H9 (cell line): ENCODE measurements at regions not wholly inside any gene's neighbourhood (a gene's known extent, or its start where the extent isn't known, plus 50 kb on each side); places are given as distances from the start of the nearest gene placed in this dataset.

ENCODE experiments used
- DNase-seq: peaks from one replicate; pipeline ENCODE4 v3.0.0-alpha.2; 2017
- H2AFZ ChIP-seq: one replicate; pipeline ENCODE4 v1.6.1; 2013; ENCODE audit warnings: mild to moderate bottlenecking, low read length, control low read depth, moderate library complexity
- H2AK5ac ChIP-seq: 2 replicates; pipeline ENCODE4 v1.6.1; 2013; ENCODE audit warnings: low read length, control low read depth, mixed read lengths; ENCODE audit not compliant: insufficient read length
- H2BK120ac ChIP-seq: one replicate; pipeline ENCODE4 v1.6.1; 2013; ENCODE audit warnings: low read depth, mild to moderate bottlenecking, low read length, control low read depth, inconsistent platforms; ENCODE audit not compliant: poor library complexity, severe bottlenecking
- H2BK12ac ChIP-seq: 2 replicates; pipeline ENCODE4 v1.6.1; 2013; ENCODE audit warnings: low read length, control low read depth, mixed read lengths, low read depth; ENCODE audit not compliant: insufficient read length
- H2BK15ac ChIP-seq: 2 replicates; pipeline ENCODE4 v1.6.1; 2013; ENCODE audit warnings: low read depth, low read length, control low read depth
- H2BK20ac ChIP-seq: one replicate; pipeline ENCODE4 v1.6.1; 2013; ENCODE audit warnings: low read depth, mild to moderate bottlenecking, low read length, control low read depth, inconsistent platforms; ENCODE audit not compliant: poor library complexity, severe bottlenecking
- H2BK5ac ChIP-seq: 2 replicates; pipeline ENCODE4 v1.6.1; 2013; ENCODE audit warnings: low read length, control low read depth, mixed read lengths; ENCODE audit not compliant: insufficient read length
- H3K14ac ChIP-seq: 2 replicates; pipeline ENCODE4 v1.6.1; 2013; ENCODE audit warnings: low read length, control low read depth; ENCODE audit not compliant: insufficient read depth
- H3K18ac ChIP-seq: 2 replicates; pipeline ENCODE4 v1.6.1; 2013; ENCODE audit warnings: low read depth, mild to moderate bottlenecking, mixed read lengths, low read length, control low read depth; ENCODE audit not compliant: insufficient read length
- H3K23ac ChIP-seq: 2 replicates; pipeline ENCODE4 v1.6.1; 2013; ENCODE audit warnings: low read length, control low read depth, mixed read lengths, low read depth; ENCODE audit not compliant: insufficient read length
- H3K23me2 ChIP-seq: 2 replicates; pipeline ENCODE4 v1.6.1; 2013; ENCODE audit warnings: low read depth, mild to moderate bottlenecking, mixed read lengths, low read length, control low read depth; ENCODE audit not compliant: insufficient read length, poor library complexity, severe bottlenecking
- H3K27ac ChIP-seq: 2 replicates; pipeline ENCODE4 v1.5.1; 2013; ENCODE audit warnings: low read length, control low read depth, mixed read lengths, low read depth; ENCODE audit not compliant: insufficient read length
- H3K27me3 ChIP-seq: 2 replicates; pipeline ENCODE4 v1.6.1; 2013; ENCODE audit warnings: low read length, control low read depth, inconsistent platforms; ENCODE audit not compliant: insufficient read depth
- H3K4ac ChIP-seq: 2 replicates; pipeline ENCODE4 v1.6.1; 2013; ENCODE audit warnings: low read depth, mild to moderate bottlenecking, control low read depth, inconsistent platforms, low read length, moderate library complexity
- H3K4me1 ChIP-seq: 2 replicates; pipeline ENCODE4 v1.6.1; 2013; ENCODE audit warnings: low read length, control low read depth, inconsistent platforms; ENCODE audit not compliant: insufficient read depth
- H3K4me2 ChIP-seq: 2 replicates; pipeline ENCODE4 v1.6.1; 2013; ENCODE audit warnings: low read length, control low read depth, mixed read lengths; ENCODE audit not compliant: insufficient read length, insufficient read depth
- H3K56ac ChIP-seq: 2 replicates; pipeline ENCODE4 v1.6.1; 2013; ENCODE audit warnings: low read depth, mild to moderate bottlenecking, mixed read lengths, low read length, control low read depth; ENCODE audit not compliant: insufficient read length
- H3K79me1 ChIP-seq: 2 replicates; pipeline ENCODE4 v1.6.1; 2013; ENCODE audit warnings: low read depth, mild to moderate bottlenecking, moderate library complexity, low read length, control low read depth, inconsistent platforms; ENCODE audit not compliant: insufficient read depth, poor library complexity, severe bottlenecking
- H3K79me2 ChIP-seq: 2 replicates; pipeline ENCODE4 v1.6.1; 2013; ENCODE audit warnings: low read length, control low read depth, inconsistent platforms; ENCODE audit not compliant: insufficient read depth
- H3K9ac ChIP-seq: 2 replicates; pipeline ENCODE4 v1.6.1; 2013; ENCODE audit warnings: low read length, control low read depth, mixed read lengths; ENCODE audit not compliant: insufficient read length; ENCODE audit errors: extremely low read depth
- H3K9me3 ChIP-seq: one replicate; pipeline ENCODE4 v1.6.1; 2013; ENCODE audit warnings: low read depth, low read length, inconsistent platforms; ENCODE audit not compliant: control insufficient read depth
- H3T11ph ChIP-seq: one replicate; pipeline ENCODE4 v1.6.1; 2013; ENCODE audit warnings: mild to moderate bottlenecking, low read length, control low read depth, inconsistent platforms
- H4K20me1 ChIP-seq: one replicate; pipeline ENCODE4 v1.6.1; 2013; ENCODE audit not compliant: control insufficient read depth, insufficient read length, insufficient read depth
- H4K5ac ChIP-seq: 2 replicates; pipeline ENCODE4 v1.6.1; 2013; ENCODE audit warnings: low read depth, mild to moderate bottlenecking, mixed read lengths, low read length, control low read depth; ENCODE audit not compliant: insufficient read length
- H4K8ac ChIP-seq: replicated peaks from 2 replicates; pipeline ENCODE4 v1.6.1; 2013; ENCODE audit warnings: low read length, control low read depth, mixed read lengths, low read depth; ENCODE audit not compliant: insufficient read length
- H4K91ac ChIP-seq: 2 replicates; pipeline ENCODE4 v1.6.1; 2013; ENCODE audit warnings: low read depth, mild to moderate bottlenecking, moderate library complexity, mixed read lengths, low read length, control low read depth; ENCODE audit not compliant: insufficient read length
- H3K27ac Mint-ChIP-seq, 3 experiments: 2 replicates in 2 of 3; 3 replicates in 1 of 3; pipeline ENCODE4 v1.8.0; 2020 to 2021; ENCODE audit warnings: mixed read lengths in 3 of 3, mild to moderate bottlenecking in 1 of 3, moderate library complexity in 1 of 3
- H3K27me3 Mint-ChIP-seq: 2 replicates; pipeline ENCODE4 v1.8.0; 2021; ENCODE audit warnings: low read depth, mild to moderate bottlenecking, moderate library complexity, mixed read lengths
- H3K36me3 Mint-ChIP-seq, 3 experiments: 2 replicates in 2 of 3; 3 replicates in 1 of 3; pipeline ENCODE4 v1.8.0; 2020 to 2021; ENCODE audit warnings: low read depth in 3 of 3, mixed read lengths in 3 of 3; ENCODE audit not compliant: insufficient read depth in 1 of 3
- H3K4me1 Mint-ChIP-seq, 2 experiments: 2 replicates each; pipeline ENCODE4 v1.8.0; 2020; ENCODE audit warnings: mixed read lengths in 2 of 2
- H3K4me3 Mint-ChIP-seq, 2 experiments: 2 replicates in 1 of 2; 3 replicates in 1 of 2; pipeline ENCODE4 v1.8.0; 2020 to 2021; ENCODE audit warnings: mild to moderate bottlenecking in 2 of 2, mixed read lengths in 2 of 2, moderate library complexity in 1 of 2
- H3K9me3 Mint-ChIP-seq, 2 experiments: 2 replicates in 1 of 2; 3 replicates in 1 of 2; pipeline ENCODE4 v1.8.0; 2020; ENCODE audit warnings: mild to moderate bottlenecking in 2 of 2, mixed read lengths in 2 of 2, moderate library complexity in 1 of 2
- WGBS: extraction: QIAGEN DNeasy Blood & Tissue Kit; methylation state at CpG from one replicate; pipeline ENCODE4 v1.1.7; 2013; ENCODE audit warnings: missing lambda C conversion rate, low lambda C conversion rate, mixed read lengths; ENCODE audit not compliant: insufficient read length; ENCODE audit errors: extremely low coverage; 5-methylcytosine and 5-hydroxymethylcytosine counted together
- TF ChIP-seq, protein P1 (sequence below): fragments of 200-600 bp; sonication (generic); conservative IDR thresholded peaks from 3 replicates; pipeline ENCODE4 v1.8.0; 2021; ENCODE audit warnings: antibody characterized with exemption, mild to moderate bottlenecking

- WGBS, result no CpG with 5 or more reads among the region's 3 CpGs
- Histone ChIP-seq H2AFZ (no peak overlapping the region), H3K4me1 (no peaks in the 10 kb centered on the region), H3K56ac (no peak overlapping the region), H3K9ac (no peak overlapping the region), H2BK120ac (no peak overlapping the region), H3K27me3 (no peaks in the 10 kb centered on the region), H4K91ac (no peak overlapping the region), H3K9me3 (no peaks in the 10 kb centered on the region), H4K5ac (no peak overlapping the region), H2BK15ac (no peak overlapping the region), H3K79me2 (no peaks in the 10 kb centered on the region), H3K14ac (no peak overlapping the region), H2BK20ac (no peak overlapping the region), H3T11ph (no peak overlapping the region), H3K4ac (no peak overlapping the region), H3K4me2 (no peak overlapping the region), H3K23me2 (no peaks in the 10 kb centered on the region), H4K8ac (no peak overlapping the region), H3K27ac (no peak overlapping the region), H4K20me1 (no peaks in the 10 kb centered on the region), H2BK12ac (no peak overlapping the region), H2BK5ac (no peak overlapping the region), H2AK5ac (no peak overlapping the region), H3K18ac (no peak overlapping the region), H3K79me1 (no peaks in the 10 kb centered on the region), H3K23ac (no peak overlapping the region)
- TF ChIP-seq, protein P1, sequence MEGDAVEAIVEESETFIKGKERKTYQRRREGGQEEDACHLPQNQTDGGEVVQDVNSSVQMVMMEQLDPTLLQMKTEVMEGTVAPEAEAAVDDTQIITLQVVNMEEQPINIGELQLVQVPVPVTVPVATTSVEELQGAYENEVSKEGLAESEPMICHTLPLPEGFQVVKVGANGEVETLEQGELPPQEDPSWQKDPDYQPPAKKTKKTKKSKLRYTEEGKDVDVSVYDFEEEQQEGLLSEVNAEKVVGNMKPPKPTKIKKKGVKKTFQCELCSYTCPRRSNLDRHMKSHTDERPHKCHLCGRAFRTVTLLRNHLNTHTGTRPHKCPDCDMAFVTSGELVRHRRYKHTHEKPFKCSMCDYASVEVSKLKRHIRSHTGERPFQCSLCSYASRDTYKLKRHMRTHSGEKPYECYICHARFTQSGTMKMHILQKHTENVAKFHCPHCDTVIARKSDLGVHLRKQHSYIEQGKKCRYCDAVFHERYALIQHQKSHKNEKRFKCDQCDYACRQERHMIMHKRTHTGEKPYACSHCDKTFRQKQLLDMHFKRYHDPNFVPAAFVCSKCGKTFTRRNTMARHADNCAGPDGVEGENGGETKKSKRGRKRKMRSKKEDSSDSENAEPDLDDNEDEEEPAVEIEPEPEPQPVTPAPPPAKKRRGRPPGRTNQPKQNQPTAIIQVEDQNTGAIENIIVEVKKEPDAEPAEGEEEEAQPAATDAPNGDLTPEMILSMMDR, result peak; percentile 72
- no peaks in the 10 kb centered on the region for H3K9me3 Mint-ChIP-seq
- no peaks in the 10 kb centered on the region; a peak in 1 of 7 replicates for H3K36me3 Mint-ChIP-seq
- peak overlapping the region in 1 of 3 experiments; percentile 34; a peak in 1 of 7 replicates for H3K27ac Mint-ChIP-seq
- H3K4me1 Mint-ChIP-seq, result peaks cover 13 to 14% of the 10 kb centered on the region in 2 experiments
- no peak overlapping the region for H3K4me3 Mint-ChIP-seq
- no peaks in the 10 kb centered on the region for H3K27me3 Mint-ChIP-seq
- peak; percentile 82 for DNase-seq
These were observed 136.8 kb downstream of the ADAM29 start for GRCh38 chr4:175054980-175055379.
